HepG2 (cell line): ENCODE measurements at regions not wholly inside any gene's neighbourhood (a gene's known extent, or its start where the extent isn't known, plus 50 kb on each side); places are given as distances from the start of the nearest gene placed in this dataset.

Experiments used
- CBX5 ChIP-seq: sonication (generic); formaldehyde crosslinking; IDR thresholded peaks from 2 replicates; pipeline ENCODE4 v1.4.0; 2020; ENCODE audit warnings: missing genetic modification reagents, borderline replicate concordance
- CSRNP2 ChIP-seq: sonication (generic); formaldehyde crosslinking; conservative IDR thresholded peaks from 2 replicates; pipeline ENCODE4 v1.8.0; 2022; ENCODE audit warnings: low read depth, missing genetic modification reagents
- DMAP1 ChIP-seq: IDR thresholded peaks from 2 replicates; pipeline ENCODE4 v1.6.1; 2016
- HNF1A ChIP-seq, 2 experiments: sonication (generic) in 1 of 2; formaldehyde crosslinking in 1 of 2; IDR thresholded peaks; 2 replicates each; pipeline versions ENCODE4 v1.4.0 to v1.6.1; 2016 to 2020; ENCODE audit warnings: borderline replicate concordance in 1 of 2, low read depth in 1 of 2, mild to moderate bottlenecking in 1 of 2, missing genetic modification reagents in 1 of 2
- SNRNP70 ChIP-seq: fragments of 200-400 bp; formaldehyde crosslinking; IDR thresholded peaks from 2 replicates; pipeline ENCODE4 v1.6.1; 2017; ENCODE audit warnings: mild to moderate bottlenecking, low read depth, low read length, moderate library complexity
- SRF ChIP-seq: IDR thresholded peaks from 2 replicates; pipeline ENCODE4 v1.6.1; 2011; ENCODE audit warnings: mild to moderate bottlenecking, low read depth, low read length, moderate library complexity
- TEAD2 ChIP-seq: sonication (generic); formaldehyde crosslinking; IDR thresholded peaks from 2 replicates; pipeline ENCODE4 v1.9.0; 2021; ENCODE audit warnings: missing genetic modification reagents
- TF ChIP-seq, protein P1 (sequence below): sonication (generic); formaldehyde crosslinking; IDR thresholded peaks from 2 replicates; pipeline ENCODE4 v1.5.0; 2020; ENCODE audit warnings: mild to moderate bottlenecking, missing genetic modification reagents, moderate library complexity
- TF ChIP-seq, protein P2 (sequence below): sonication (generic); formaldehyde crosslinking; IDR thresholded peaks from 2 replicates; pipeline ENCODE4 v1.8.0; 2022; ENCODE audit warnings: mild to moderate bottlenecking, missing genetic modification reagents, moderate library complexity

DNA sequence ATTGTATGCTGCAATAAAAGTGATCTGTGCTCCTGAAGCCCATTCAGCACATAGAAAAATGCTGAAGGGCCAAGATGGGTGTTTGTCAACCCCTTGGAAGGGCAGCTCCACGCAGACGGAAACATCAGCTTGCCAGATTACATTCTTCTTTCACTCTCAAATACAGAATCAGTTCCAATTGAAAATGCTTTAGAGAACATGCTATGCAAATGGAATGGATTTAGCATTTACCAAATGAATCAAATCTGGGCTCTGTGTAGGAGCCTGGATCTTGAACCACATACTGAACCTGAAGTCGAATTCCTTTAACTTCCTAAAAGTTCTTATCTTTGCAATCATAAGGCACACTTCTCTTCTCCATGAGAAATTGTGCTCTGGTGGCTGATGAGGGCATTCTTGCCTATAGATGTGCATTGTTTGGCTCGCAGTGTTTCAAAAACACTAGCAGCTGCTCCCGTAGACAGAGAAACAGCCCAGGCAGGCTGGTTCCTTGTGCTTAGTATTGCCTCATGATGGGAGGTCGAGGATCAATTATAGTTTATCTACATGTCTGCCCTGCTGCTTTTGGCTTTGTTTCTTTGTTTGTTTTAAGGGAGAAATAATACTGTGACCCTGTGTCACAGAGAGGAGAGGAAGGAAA, 489.8 kb upstream of the FLRT2 start (continued):
- TF ChIP-seq HNF1A (IDR thresholded peaks at IDR 0.05; ENCODE audit: low read depth), result no peak
- no peak for TF ChIP-seq HNF1A (CRISPR knock-in tag; IDR thresholded peaks at IDR 0.05; ENCODE audit: borderline replicate concordance)
- TF ChIP-seq, protein P1, sequence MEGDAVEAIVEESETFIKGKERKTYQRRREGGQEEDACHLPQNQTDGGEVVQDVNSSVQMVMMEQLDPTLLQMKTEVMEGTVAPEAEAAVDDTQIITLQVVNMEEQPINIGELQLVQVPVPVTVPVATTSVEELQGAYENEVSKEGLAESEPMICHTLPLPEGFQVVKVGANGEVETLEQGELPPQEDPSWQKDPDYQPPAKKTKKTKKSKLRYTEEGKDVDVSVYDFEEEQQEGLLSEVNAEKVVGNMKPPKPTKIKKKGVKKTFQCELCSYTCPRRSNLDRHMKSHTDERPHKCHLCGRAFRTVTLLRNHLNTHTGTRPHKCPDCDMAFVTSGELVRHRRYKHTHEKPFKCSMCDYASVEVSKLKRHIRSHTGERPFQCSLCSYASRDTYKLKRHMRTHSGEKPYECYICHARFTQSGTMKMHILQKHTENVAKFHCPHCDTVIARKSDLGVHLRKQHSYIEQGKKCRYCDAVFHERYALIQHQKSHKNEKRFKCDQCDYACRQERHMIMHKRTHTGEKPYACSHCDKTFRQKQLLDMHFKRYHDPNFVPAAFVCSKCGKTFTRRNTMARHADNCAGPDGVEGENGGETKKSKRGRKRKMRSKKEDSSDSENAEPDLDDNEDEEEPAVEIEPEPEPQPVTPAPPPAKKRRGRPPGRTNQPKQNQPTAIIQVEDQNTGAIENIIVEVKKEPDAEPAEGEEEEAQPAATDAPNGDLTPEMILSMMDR, result no peak
- no peak for TF ChIP-seq CBX5 (CRISPR knock-in tag)
- TF ChIP-seq TEAD2 (CRISPR knock-in tag), result no peak
- TF ChIP-seq SRF, result no peak
- TF ChIP-seq SNRNP70, result no peak
- TF ChIP-seq, protein P2, sequence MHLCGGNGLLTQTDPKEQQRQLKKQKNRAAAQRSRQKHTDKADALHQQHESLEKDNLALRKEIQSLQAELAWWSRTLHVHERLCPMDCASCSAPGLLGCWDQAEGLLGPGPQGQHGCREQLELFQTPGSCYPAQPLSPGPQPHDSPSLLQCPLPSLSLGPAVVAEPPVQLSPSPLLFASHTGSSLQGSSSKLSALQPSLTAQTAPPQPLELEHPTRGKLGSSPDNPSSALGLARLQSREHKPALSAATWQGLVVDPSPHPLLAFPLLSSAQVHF (CRISPR knock-in tag), result no peak
- TF ChIP-seq DMAP1 (CRISPR knock-in tag), result no peak
- TF ChIP-seq CSRNP2 (CRISPR knock-in tag), result no peak
